ENCODE measurements at regions not wholly inside any gene's neighbourhood (a gene's known extent, or its start where the extent isn't known, plus 50 kb on each side); places are given as distances from the start of the nearest gene placed in this dataset.
"Not testable (repeated sequence)": the region's sequence is repeated elsewhere in the genome, so short reads cannot be mapped to it uniquely, and the experiment has no call there.

- no peak for DNase-seq (ENCODE audit: low spot score)
These were observed 494.7 kb downstream of the STK39 start for GRCh38 chr2:167752734-167753133.

DNA sequence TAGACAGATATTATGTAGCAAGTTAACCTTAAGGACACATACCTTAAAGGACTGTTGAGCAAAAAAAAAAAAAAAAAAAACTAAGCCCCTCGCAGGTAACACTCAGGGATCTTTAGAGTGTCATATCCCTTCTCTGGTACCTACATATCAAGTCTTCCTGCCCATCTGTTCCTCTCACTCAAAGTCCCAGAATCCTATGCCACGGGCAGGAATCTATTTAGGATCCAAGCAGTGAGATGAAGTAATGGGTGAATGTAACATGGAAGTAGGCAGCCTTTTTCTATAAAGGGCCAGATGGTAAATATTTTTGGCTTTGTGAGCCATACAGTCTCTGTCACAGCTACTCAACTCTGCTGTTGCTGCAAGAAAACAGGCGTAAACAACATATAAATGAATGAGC is 496.7 kb downstream of the STK39 start:
- DNase-seq (ENCODE audit: low spot score) = no peak

DNA sequence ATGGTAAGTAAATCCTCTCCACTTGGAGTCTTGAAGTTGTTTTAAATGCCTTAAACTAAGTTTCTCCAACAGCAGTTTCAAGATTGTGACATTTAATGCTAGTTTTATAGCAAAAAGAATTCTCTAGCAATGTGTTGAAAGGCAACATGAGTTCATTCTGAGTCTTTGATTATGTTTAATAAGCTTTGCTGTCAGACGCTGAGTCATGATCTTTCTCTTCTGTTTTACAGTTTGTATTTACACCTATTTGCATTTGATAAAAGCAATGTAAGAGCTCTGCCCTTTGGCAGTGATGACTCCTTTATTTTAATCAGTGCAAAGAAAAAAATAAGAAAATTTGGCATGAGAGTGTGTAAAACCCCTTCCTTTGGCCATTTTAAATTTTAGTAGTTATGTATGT is 497.7 kb downstream of the STK39 start:
- DNase-seq (ENCODE audit: low spot score) = no peak

DNA sequence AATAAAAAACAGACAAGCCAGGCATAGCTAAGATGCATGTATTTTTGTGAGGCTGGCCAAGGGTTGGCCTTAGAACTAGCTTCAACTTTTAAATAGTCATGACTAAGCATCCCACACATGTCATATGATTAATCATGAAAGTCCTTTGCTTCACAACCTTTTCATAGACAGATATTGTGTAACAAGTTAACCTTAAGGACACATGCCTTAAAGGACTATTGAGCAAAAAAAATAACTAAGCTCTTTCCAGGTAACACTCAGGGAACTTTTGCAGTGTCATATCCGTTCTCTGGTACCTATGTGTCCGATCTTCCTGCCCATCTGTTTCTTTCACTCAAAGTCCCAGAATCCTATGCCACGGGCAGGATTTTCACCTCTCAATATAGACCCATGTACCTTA is 498.4 kb downstream of the STK39 start:
- no peak for DNase-seq (ENCODE audit: low spot score)

- no peak for DNase-seq (ENCODE audit: low spot score)
These were observed 498.9 kb downstream of the STK39 start for GRCh38 chr2:167748536-167748935.

GRCh38 chr2:167745667-167746066 is 501.7 kb downstream of the STK39 start:
- DNase-seq (ENCODE audit: low spot score) = no peak

GRCh38 chr2:167739921-167740320 is 507.5 kb downstream of the STK39 start:
- not testable (repeated sequence) for DNase-seq (ENCODE audit: low spot score)

- DNase-seq (ENCODE audit: low spot score) = no peak
These were observed 513.6 kb downstream of the STK39 start for GRCh38 chr2:167733747-167734146.

GRCh38 chr2:167732326-167732725 is 515.1 kb downstream of the STK39 start:
- no peak for DNase-seq (ENCODE audit: low spot score)

- no peak for DNase-seq (ENCODE audit: low spot score)
These were observed 517.5 kb downstream of the STK39 start for GRCh38 chr2:167729911-167730310.

DNA sequence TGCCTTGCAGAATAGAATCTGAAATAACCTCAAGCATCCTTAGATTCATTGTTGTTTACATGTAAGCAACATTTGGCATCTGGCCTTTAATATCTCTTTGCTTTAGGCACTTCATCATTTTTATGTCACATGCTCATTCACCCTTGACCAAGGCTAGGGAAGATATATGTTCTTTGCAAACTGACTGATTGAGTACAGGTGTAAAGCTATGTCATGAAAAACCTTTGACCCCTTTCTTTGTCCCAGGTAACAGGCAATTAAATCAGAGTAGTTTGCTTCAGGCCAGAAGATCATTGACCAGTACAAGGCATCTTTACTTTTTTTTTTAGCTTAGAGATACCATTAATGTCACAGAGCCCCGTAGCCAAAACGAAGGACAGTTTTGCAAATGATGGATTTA is 520.6 kb downstream of the STK39 start:
- DNase-seq (ENCODE audit: low spot score) = no peak

DNA sequence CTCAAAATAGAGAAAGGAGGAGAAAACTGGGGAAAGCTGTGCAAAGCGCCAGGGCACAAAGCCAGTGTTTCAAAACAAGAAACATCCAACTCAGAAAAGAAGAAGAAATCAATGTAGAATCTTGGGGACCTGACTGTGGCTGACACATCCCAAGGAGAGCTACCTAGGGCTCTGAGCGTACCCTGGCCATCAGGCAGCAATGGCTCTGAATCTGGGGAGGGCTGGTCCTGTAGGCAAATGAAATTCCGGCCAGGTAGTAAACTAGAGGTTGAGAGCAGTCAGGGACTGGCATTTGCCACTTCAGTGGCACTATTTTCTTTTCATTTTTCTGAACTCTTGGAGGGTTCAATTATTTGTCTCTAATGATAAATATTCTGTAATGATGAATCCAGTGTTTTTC is 525.8 kb downstream of the STK39 start:
- DNase-seq (ENCODE audit: low spot score) = no peak

- no peak for DNase-seq (ENCODE audit: low spot score)
These were observed 528.0 kb downstream of the STK39 start for GRCh38 chr2:167719410-167719809.

- DNase-seq (ENCODE audit: low spot score) = no peak
These were observed 528.8 kb downstream of the STK39 start for GRCh38 chr2:167718560-167718959.

- no peak for DNase-seq (ENCODE audit: low spot score)
These were observed 531.5 kb downstream of the STK39 start for GRCh38 chr2:167715932-167716331.

GRCh38 chr2:167715498-167715897 is 531.9 kb downstream of the STK39 start:
- DNase-seq (ENCODE audit: low spot score) = not testable (repeated sequence)

DNA sequence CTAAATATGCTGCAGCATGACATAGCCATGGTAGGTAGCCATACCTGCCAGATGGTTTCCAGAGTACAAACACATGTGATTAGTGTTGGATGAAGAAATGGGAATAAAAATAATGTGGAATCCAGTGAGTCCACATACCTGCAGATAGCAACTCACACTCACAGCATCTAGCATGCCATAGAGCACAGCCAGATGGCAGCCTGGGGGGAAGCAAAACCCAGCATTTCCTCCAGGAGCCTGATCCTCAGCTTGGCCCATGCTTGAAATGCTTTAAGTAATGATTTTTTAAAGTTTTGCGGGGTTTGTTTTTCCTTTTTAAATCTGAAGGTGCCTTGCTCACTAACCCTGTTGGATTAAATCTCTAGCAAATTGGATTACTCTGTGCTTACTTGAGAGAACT is 535.1 kb downstream of the STK39 start:
- no peak for DNase-seq (ENCODE audit: low spot score)

- no peak for DNase-seq (ENCODE audit: low spot score)
These were observed 538.4 kb downstream of the STK39 start for GRCh38 chr2:167708998-167709397.

GRCh38 chr2:167706800-167707199 is 540.6 kb downstream of the STK39 start:
- DNase-seq (ENCODE audit: low spot score) = no peak

GRCh38 chr2:167703441-167703840 is 544.0 kb downstream of the STK39 start:
- DNase-seq (ENCODE audit: low spot score) = no peak

DNA sequence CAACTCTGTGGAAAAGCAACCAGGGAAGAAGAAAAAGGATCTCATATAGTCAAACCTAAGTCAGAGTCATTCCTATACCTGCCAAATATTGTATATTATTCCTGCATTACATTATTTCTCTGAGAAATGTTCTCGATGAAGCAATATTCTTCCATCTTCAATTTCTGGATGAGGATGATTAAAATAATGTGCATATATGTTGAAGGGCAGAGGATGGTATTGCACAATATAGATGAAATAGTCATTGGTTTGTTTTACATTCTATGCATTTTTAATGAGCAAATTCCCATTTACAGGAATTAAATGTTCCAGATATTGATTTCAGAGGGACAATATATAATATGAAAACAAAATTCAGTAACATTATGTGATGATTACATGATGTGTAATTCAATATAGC is 545.2 kb downstream of the STK39 start:
- DNase-seq (ENCODE audit: low spot score) = no peak

- no peak for DNase-seq (ENCODE audit: low spot score)
These were observed 545.7 kb downstream of the STK39 start for GRCh38 chr2:167701651-167702050.

DNA sequence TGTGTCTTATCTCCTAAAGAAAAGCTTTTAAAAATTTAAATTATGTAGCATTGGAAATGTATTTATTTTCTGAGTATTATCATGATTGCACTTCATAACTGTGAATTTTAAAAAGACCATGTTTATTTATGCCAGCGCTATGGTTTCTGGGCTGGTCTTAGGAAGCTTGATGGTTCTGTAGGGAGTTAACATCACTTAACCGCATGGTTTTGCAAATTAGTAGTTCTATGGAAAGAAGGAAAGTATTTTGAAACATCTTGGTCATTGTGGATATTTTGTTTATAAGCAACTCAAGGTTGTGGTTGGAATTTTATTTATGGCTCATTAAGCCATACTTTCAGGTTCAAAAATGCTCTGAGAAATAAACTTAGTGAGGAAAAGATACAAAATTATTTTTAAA is 549.4 kb downstream of the STK39 start:
- no peak for DNase-seq (ENCODE audit: low spot score)

DNA sequence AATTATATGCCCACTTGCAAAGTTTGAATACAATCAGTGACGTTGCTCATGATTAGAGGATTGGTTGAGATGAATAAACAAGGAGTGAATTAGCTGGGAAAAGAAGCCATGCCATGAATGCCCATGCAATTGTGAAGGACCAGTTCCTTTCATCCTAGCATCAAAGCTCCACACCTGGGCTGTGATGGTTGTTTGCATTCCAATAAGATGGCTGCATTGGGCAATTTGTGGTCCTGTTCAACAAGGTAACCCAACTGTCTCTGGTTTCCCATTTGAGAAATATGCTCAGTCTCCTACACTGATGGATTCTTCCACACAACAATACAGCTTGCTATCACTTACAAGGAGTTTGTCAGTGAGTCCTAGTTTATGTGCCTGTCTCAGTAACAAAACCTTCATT is 550.2 kb downstream of the STK39 start:
- no peak for DNase-seq (ENCODE audit: low spot score)

DNA sequence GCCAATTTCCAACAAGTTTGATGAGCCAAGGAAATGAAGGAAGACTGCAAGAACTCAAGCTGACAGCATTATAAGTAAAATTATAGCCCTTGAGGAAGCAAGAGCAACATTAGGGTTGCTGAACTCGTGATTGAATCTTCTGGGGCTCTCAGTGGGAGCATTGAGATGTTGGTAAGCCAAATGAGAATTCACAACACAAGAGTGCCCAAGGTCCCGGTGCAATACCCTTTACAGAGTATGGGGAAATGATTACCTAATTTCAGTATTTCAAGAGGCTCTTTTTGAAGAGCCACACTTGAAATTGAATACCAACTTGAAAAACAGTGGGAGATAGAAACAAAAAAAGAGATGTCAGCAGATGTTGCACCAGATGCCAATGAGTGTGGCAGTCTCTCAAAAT is 554.5 kb downstream of the STK39 start:
- DNase-seq (ENCODE audit: low spot score) = no peak

All from SK-N-DZ (cell line).